ENCODE measurements at regions not wholly inside any gene's neighbourhood (a gene's known extent, or its start where the extent isn't known, plus 50 kb on each side); places are given as distances from the start of the nearest gene placed in this dataset.

- TF ChIP-seq TSHZ1 (tag by site-specific recombination; IDR thresholded peaks at IDR 0.05; ENCODE audit: borderline replicate concordance): no peak
- no peak for TF ChIP-seq CTCF (tag by site-specific recombination; IDR thresholded peaks at IDR 0.05)
- no peak for TF ChIP-seq ZNF621 (tag by site-specific recombination; IDR thresholded peaks at IDR 0.05)
- no peak for TF ChIP-seq ZNF416 (tag by site-specific recombination; IDR thresholded peaks at IDR 0.05)
- no peak for TF ChIP-seq REST (tag by site-specific recombination; IDR thresholded peaks at IDR 0.05)
- TF ChIP-seq RBAK (tag by site-specific recombination; IDR thresholded peaks at IDR 0.05): no peak
- TF ChIP-seq ZNF248 (tag by site-specific recombination; IDR thresholded peaks at IDR 0.05): no peak
- no peak for TF ChIP-seq ZNF24 (tag by site-specific recombination; IDR thresholded peaks at IDR 0.05)
- no peak for TF ChIP-seq ZNF639 (tag by site-specific recombination; IDR thresholded peaks at IDR 0.05)
- TF ChIP-seq ZNF629 (tag by site-specific recombination; IDR thresholded peaks at IDR 0.05): no peak
Measured at GRCh38 chr4:4599481-4600275, 57.8 kb upstream of the STX18 start.

Measured in HEK293 (cell line).